Mesothelial cell of epicardium (in vitro differentiated cells): ENCODE measurements at regions not wholly inside any gene's neighbourhood (a gene's known extent, or its start where the extent isn't known, plus 50 kb on each side); places are given as distances from the start of the nearest gene placed in this dataset.
"Not testable (repeated sequence)": the region's sequence is repeated elsewhere in the genome, so short reads cannot be mapped to it uniquely, and the experiment has no call there.

Experiments
- DNase-seq, 2 experiments: peaks; one replicate each; pipeline ENCODE4 v3.0.0; 2021; ENCODE audit warnings: low spot score in 2 of 2; ENCODE audit not compliant: unreplicated experiment in 2 of 2
- H3K27ac Mint-ChIP-seq: 2 replicates; pipeline ENCODE4 v1.8.0; 2021; ENCODE audit warnings: mixed read lengths
- H3K27me3 Mint-ChIP-seq: 2 replicates; pipeline ENCODE4 v1.8.0; 2021; ENCODE audit warnings: low read depth, mixed read lengths
- H3K36me3 Mint-ChIP-seq: 2 replicates; pipeline ENCODE4 v1.8.0; 2021; ENCODE audit warnings: mixed read lengths
- H3K4me1 Mint-ChIP-seq: 2 replicates; pipeline ENCODE4 v1.8.0; 2021; ENCODE audit warnings: mixed read lengths
- H3K4me3 Mint-ChIP-seq: 2 replicates; pipeline ENCODE4 v1.8.0; 2021; ENCODE audit warnings: mild to moderate bottlenecking, moderate library complexity, mixed read lengths
- H3K9me3 Mint-ChIP-seq: 2 replicates; pipeline ENCODE4 v1.8.0; 2021; ENCODE audit warnings: mixed read lengths
- CTCF ChIP-seq: fragments of 200-600 bp; sonication (generic); IDR thresholded peaks from one replicate; pipeline ENCODE4 v1.5.0; 2021; ENCODE audit warnings: antibody characterized with exemption; ENCODE audit not compliant: unreplicated experiment

GRCh38 chr18:8933714-8934284 is 168.7 kb upstream of the NDUFV2 start:
- H3K27me3 Mint-ChIP-seq, result no peaks in the 10 kb centered on the region
- H3K4me1 Mint-ChIP-seq, result peaks cover 46% of the 10 kb centered on the region
- peak overlapping the region; percentile 64 for H3K27ac Mint-ChIP-seq
- no peak for TF ChIP-seq CTCF
- peaks cover 10% of the 10 kb centered on the region for H3K36me3 Mint-ChIP-seq
- H3K4me3 Mint-ChIP-seq, result no peak overlapping the region
- peaks cover 28% of the 10 kb centered on the region for H3K9me3 Mint-ChIP-seq
- DNase-seq, result no peak

- H3K9me3 Mint-ChIP-seq, result peaks cover 20% of the 10 kb centered on the region
- H3K4me1 Mint-ChIP-seq, result peaks cover 58% of the 10 kb centered on the region
- not testable (repeated sequence) for H3K27ac Mint-ChIP-seq, H3K27me3 Mint-ChIP-seq, H3K4me3 Mint-ChIP-seq, H3K36me3 Mint-ChIP-seq, DNase-seq
Observed at GRCh38 chr18:8935346-8935745, 167.2 kb upstream of the NDUFV2 start.

GRCh38 chr18:8936619-8937018 is 165.9 kb upstream of the NDUFV2 start:
- Mint-ChIP-seq H3K9me3 (peaks cover 15% of the 10 kb centered on the region), H3K4me1 (peaks cover 67% of the 10 kb centered on the region)

GRCh38 chr18:8937160-8938094 is 165.1 kb upstream of the NDUFV2 start:
- DNase-seq, result peak in 1 of 2 experiments; percentile 41
- peak overlapping the region; percentile 30 for H3K4me3 Mint-ChIP-seq
- H3K27ac Mint-ChIP-seq, result peak overlapping the region; percentile 95
- H3K36me3 Mint-ChIP-seq, result peaks cover 3% of the 10 kb centered on the region
- H3K4me1 Mint-ChIP-seq, result peaks cover 75% of the 10 kb centered on the region
- no peaks in the 10 kb centered on the region for H3K27me3 Mint-ChIP-seq
- no peak for TF ChIP-seq CTCF
- H3K9me3 Mint-ChIP-seq, result peaks cover 15% of the 10 kb centered on the region

More at GRCh38 chr18:8936619-8937018, 165.9 kb upstream of the NDUFV2 start:
- no peak for TF ChIP-seq CTCF
- H3K27me3 Mint-ChIP-seq, result no peaks in the 10 kb centered on the region
- no peak for DNase-seq
- peaks cover 3% of the 10 kb centered on the region for H3K36me3 Mint-ChIP-seq
- H3K4me3 Mint-ChIP-seq, result no peak overlapping the region
- H3K27ac Mint-ChIP-seq, result peak overlapping the region; percentile 95

GRCh38 chr18:8938817-8939216 is 163.7 kb upstream of the NDUFV2 start:
- Mint-ChIP-seq H3K27ac (peak overlapping the region; percentile 74), H3K36me3 (peaks cover 3% of the 10 kb centered on the region), H3K4me1 (peaks cover 74% of the 10 kb centered on the region), H3K27me3 (no peaks in the 10 kb centered on the region), H3K9me3 (peaks cover 4% of the 10 kb centered on the region), H3K4me3 (no peak overlapping the region)
- no peak for DNase-seq
- TF ChIP-seq CTCF, result no peak
